ENCODE measurements at regions not wholly inside any gene's neighbourhood (a gene's known extent, or its start where the extent isn't known, plus 50 kb on each side); places are given as distances from the start of the nearest gene placed in this dataset.

DNA sequence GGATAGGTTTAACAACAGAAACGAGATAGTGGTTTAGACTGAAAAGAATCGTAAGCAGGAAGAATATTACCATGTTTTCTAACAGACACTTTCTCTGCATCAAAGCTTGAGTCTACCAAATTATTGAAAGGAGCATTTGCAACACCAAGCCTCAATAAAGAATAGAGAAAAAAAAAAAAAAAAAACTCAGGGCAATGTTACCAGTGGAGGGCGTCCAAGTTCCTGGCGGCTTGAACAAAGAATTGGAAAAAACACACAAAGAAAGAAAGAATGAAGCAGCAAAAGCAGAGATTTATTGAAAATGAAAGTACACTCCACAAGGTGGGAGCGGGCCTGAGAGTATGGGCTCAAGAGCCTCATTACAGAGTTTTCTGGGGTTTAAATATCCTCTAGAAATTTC, 686.5 kb upstream of the ADGRL2 start:
- TF ChIP-seq EZH2phosphoT487 (IDR thresholded peaks at IDR 0.05; ENCODE audit: insufficient read depth, low read depth) = no peak
- TF ChIP-seq EZH2 (IDR thresholded peaks at IDR 0.05; ENCODE audit: insufficient read depth, poor library complexity, severe bottlenecking) = no peak

Data from GM23248 (cell line).